GM23338 (cell line): ENCODE measurements at regions not wholly inside any gene's neighbourhood (a gene's known extent, or its start where the extent isn't known, plus 50 kb on each side); places are given as distances from the start of the nearest gene placed in this dataset.

Experiments used
- CREB1 ChIP-seq: fragments of 250-450 bp; sonication (Bioruptor Pico); IDR thresholded peaks from 2 replicates; pipeline ENCODE4 v1.5.0; 2020; ENCODE audit warnings: low read depth, mild to moderate bottlenecking, moderate library complexity
- CTCF ChIP-seq, 2 experiments: fragments of 200-600 bp in 1 of 2; sonication (generic) in 1 of 2; conservative IDR thresholded peaks; 2 replicates each; pipeline versions ENCODE4 v1.5.1 to v1.6.1; 2016 to 2017; ENCODE audit warnings: antibody characterized with exemption in 2 of 2, low read depth in 2 of 2, mild to moderate bottlenecking in 2 of 2, moderate library complexity in 1 of 2
- ETS1 ChIP-seq: IDR thresholded peaks from 2 replicates; pipeline ENCODE4 v1.6.1; 2016; ENCODE audit warnings: antibody characterized with exemption
- EZH2 ChIP-seq: fragments of 200-600 bp; sonication (generic); IDR thresholded peaks from one replicate; pipeline ENCODE4 v1.8.0; 2017; ENCODE audit warnings: antibody characterized with exemption, mild to moderate bottlenecking, low read depth; ENCODE audit not compliant: unreplicated experiment
- EZH2phosphoT487 ChIP-seq: fragments of 200-600 bp; sonication (generic); IDR thresholded peaks from one replicate; pipeline ENCODE4 v1.8.1; 2018; ENCODE audit warnings: antibody characterized with exemption; ENCODE audit not compliant: unreplicated experiment
- JUNB ChIP-seq: IDR thresholded peaks from one replicate; pipeline ENCODE4 v1.6.1; 2016; ENCODE audit warnings: antibody characterized with exemption; ENCODE audit not compliant: unreplicated experiment
- NANOG ChIP-seq: IDR thresholded peaks from 2 replicates; pipeline ENCODE4 v1.6.1; 2016; ENCODE audit warnings: antibody characterized with exemption, borderline replicate concordance
- POLR2AphosphoS5 ChIP-seq: IDR thresholded peaks from 2 replicates; pipeline ENCODE4 v1.6.1; 2016; ENCODE audit warnings: antibody characterized with exemption, low read depth
- REST ChIP-seq: IDR thresholded peaks from one replicate; pipeline ENCODE4 v1.6.1; 2018; ENCODE audit warnings: antibody characterized with exemption; ENCODE audit not compliant: unreplicated experiment
- STAT1 ChIP-seq: IDR thresholded peaks from one replicate; pipeline ENCODE4 v1.6.1; 2016; ENCODE audit warnings: antibody characterized with exemption; ENCODE audit not compliant: unreplicated experiment
- ZNF114 ChIP-seq: fragments of 250-450 bp; sonication (Bioruptor Pico); IDR thresholded peaks from 2 replicates; pipeline ENCODE4 v1.5.0; 2020; ENCODE audit warnings: mild to moderate bottlenecking, moderate library complexity
- ZNF331 ChIP-seq: fragments of 250-450 bp; sonication (Bioruptor Pico); IDR thresholded peaks from 2 replicates; pipeline ENCODE4 v1.5.0; 2020; ENCODE audit warnings: low read depth, mild to moderate bottlenecking, moderate library complexity
- ZNF462 ChIP-seq: fragments of 250-450 bp; sonication (Bioruptor Pico); IDR thresholded peaks from 2 replicates; pipeline ENCODE4 v1.5.0; 2020; ENCODE audit warnings: mild to moderate bottlenecking, moderate library complexity

GRCh38 chr10:78402591-78402990, 368.9 kb downstream of the RPS24 start:
- TF ChIP-seq CTCF (conservative IDR thresholded peaks at IDR 0.05; ENCODE audit: low read depth in 2 of 2) (no peak), EZH2phosphoT487 (no peak), CREB1 (CRISPR knock-in tag) (no peak), EZH2 (no peak), REST (no peak), POLR2AphosphoS5 (no peak), STAT1 (no peak), ETS1 (no peak), JUNB (no peak), ZNF331 (CRISPR knock-in tag) (no peak), ZNF114 (CRISPR knock-in tag) (no peak), ZNF462 (CRISPR knock-in tag) (no peak), NANOG (no peak)
